Endothelial cell of umbilical vein (primary cell): ENCODE measurements at regions not wholly inside any gene's neighbourhood (a gene's known extent, or its start where the extent isn't known, plus 50 kb on each side); places are given as distances from the start of the nearest gene placed in this dataset.

Experiments used
- BruUV-seq: library from RNA; stranded (reverse); fragments of 400-500 nt; replicated peaks from 2 replicates; lab custom pipeline; 2021; lab: Mats Ljungman, UMichigan
- CTCF ChIA-PET: fragments of 300-600, 350-600 bp; sonication (Branson Sonifier 250); formaldehyde crosslinking; loops from one replicate; lab custom pipeline; 2021; ENCODE audit warnings: antibody characterized with exemption, inconsistent platforms; lab: Charles Lee
- POLR2A ChIA-PET: fragments of 300-600, 350-600 bp; sonication (Branson Sonifier 250); formaldehyde crosslinking; loops from one replicate; lab custom pipeline; 2021; ENCODE audit warnings: antibody characterized with exemption, inconsistent platforms; lab: Charles Lee
- DNase-seq: peaks from one replicate; pipeline ENCODE4 v3.0.0-alpha.2; 2011; ENCODE audit warnings: low read depth, low spot score
- FAIRE-seq: peaks from 2 replicates; lab custom pipeline; 2011; peaks lifted over from hg19 to GRCh38; lab: Jason Lieb, UNC
- H2AFZ ChIP-seq: 2 replicates; pipeline ENCODE4 v1.6.0; 2012; ENCODE audit warnings: low read depth, low read length, control low read depth, inconsistent platforms
- H3K27ac ChIP-seq: 2 replicates; pipeline ENCODE4 v1.5.1; 2011; ENCODE audit warnings: low read depth, mild to moderate bottlenecking, control low read depth, low read length, moderate library complexity; ENCODE audit not compliant: insufficient read depth
- H3K27me3 ChIP-seq, 2 experiments: 2 replicates each; pipeline versions ENCODE4 v1.6.0 to v1.6.1; 2011; ENCODE audit warnings: low read length in 2 of 2, mixed read lengths in 1 of 2; ENCODE audit not compliant: control insufficient read depth in 2 of 2, insufficient read depth in 2 of 2
- H3K36me3 ChIP-seq, 2 experiments: 2 replicates in 1 of 2; 3 replicates in 1 of 2; pipeline ENCODE4 v1.5.1; 2011; ENCODE audit warnings: low read length in 2 of 2, mild to moderate bottlenecking in 1 of 2, moderate library complexity in 1 of 2; ENCODE audit not compliant: control insufficient read depth in 2 of 2, insufficient read depth in 2 of 2; ENCODE audit errors: extremely low read depth in 1 of 2
- H3K4me1 ChIP-seq: 3 replicates; pipeline ENCODE4 v1.5.1; 2011; ENCODE audit warnings: mild to moderate bottlenecking, low read length; ENCODE audit not compliant: control insufficient read depth, insufficient read depth; ENCODE audit errors: extremely low read depth
- H3K4me2 ChIP-seq: 2 replicates; pipeline ENCODE4 v1.6.1; 2011; ENCODE audit warnings: low read length, control low read depth, mixed read lengths; ENCODE audit not compliant: insufficient read depth
- H3K4me3 ChIP-seq, 3 experiments: fragments of 200-600 bp in 1 of 3; sonication (generic), shearing (Covaris generic) in 1 of 3; replicated peaks in 1 of 3; 2 replicates each; pipeline ENCODE4 v1.5.1; 2011 to 2016; ENCODE audit warnings: control low read depth in 3 of 3, low read length in 3 of 3, mild to moderate bottlenecking in 2 of 3, inconsistent platforms in 1 of 3, low read depth in 1 of 3, moderate library complexity in 1 of 3; ENCODE audit not compliant: insufficient read depth in 1 of 3
- H3K79me2 ChIP-seq: 2 replicates; pipeline ENCODE4 v1.6.0; 2012; ENCODE audit warnings: low read length, inconsistent platforms; ENCODE audit not compliant: control insufficient read depth, insufficient read depth
- H3K9ac ChIP-seq: replicated peaks from 2 replicates; pipeline ENCODE3; 2011; ENCODE audit warnings: low read length, control low read depth; ENCODE audit not compliant: insufficient read depth; ENCODE audit errors: extremely low read depth
- H3K9me1 ChIP-seq: replicated peaks from 3 replicates; pipeline ENCODE4 v1.6.0; 2011; ENCODE audit warnings: mild to moderate bottlenecking, low read length; ENCODE audit not compliant: control insufficient read depth, insufficient read depth; ENCODE audit errors: extremely low read depth
- H3K9me3 ChIP-seq: replicated peaks from 2 replicates; pipeline ENCODE4 v1.5.1; 2012; ENCODE audit warnings: low read length, inconsistent platforms; ENCODE audit not compliant: control insufficient read depth, insufficient read depth
- H4K20me1 ChIP-seq: replicated peaks from 2 replicates; pipeline ENCODE3; 2011; ENCODE audit warnings: mild to moderate bottlenecking, low read length; ENCODE audit not compliant: control insufficient read depth, insufficient read depth; ENCODE audit errors: extremely low read depth
- EZH2 ChIP-seq: IDR thresholded peaks from 2 replicates; pipeline ENCODE4 v1.6.1; 2012; ENCODE audit warnings: borderline replicate concordance, low read depth, mild to moderate bottlenecking, moderate library complexity, low read length, inconsistent platforms; ENCODE audit not compliant: severe bottlenecking
- FOS ChIP-seq: IDR thresholded peaks from 2 replicates; pipeline ENCODE4 v1.6.1; 2011; ENCODE audit warnings: mild to moderate bottlenecking, low read length, moderate library complexity, borderline replicate concordance; ENCODE audit not compliant: insufficient read depth
- GATA2 ChIP-seq: IDR thresholded peaks from 2 replicates; pipeline ENCODE4 v1.7.0; 2011; ENCODE audit warnings: low read depth, mild to moderate bottlenecking, moderate library complexity, mixed read lengths, low read length; ENCODE audit not compliant: insufficient read length, insufficient read depth
- JUN ChIP-seq: IDR thresholded peaks from 2 replicates; pipeline ENCODE4 v1.6.1; 2011; ENCODE audit warnings: borderline replicate concordance, low read depth; ENCODE audit not compliant: insufficient read length, insufficient read depth
- MYC ChIP-seq: IDR thresholded peaks from one replicate; pipeline ENCODE4 v1.6.1; 2011; ENCODE audit warnings: mild to moderate bottlenecking, low read depth, low read length
- POLR2A ChIP-seq: IDR thresholded peaks from 2 replicates; pipeline ENCODE4 v1.6.1; 2012; ENCODE audit warnings: low read depth, mild to moderate bottlenecking, control low read depth, low read length
- POLR2AphosphoS5 ChIP-seq: IDR thresholded peaks from 2 replicates; pipeline ENCODE4 v1.6.1; 2012; ENCODE audit warnings: low read depth, mild to moderate bottlenecking, control low read depth, low read length, moderate library complexity; ENCODE audit not compliant: insufficient read depth
- dilution Hi-C: fragments of 300-500 bp; cut with MboI; formaldehyde crosslinking; loops from one replicate; pipeline ENCODE4 v1.15.0; 2019; ENCODE audit warnings: low sequenced_read_pairs; ENCODE audit not compliant: extremely low pct_ligation_motif_present
- intact Hi-C: fragments of 100-400 bp; cut with micrococcal nuclease; formaldehyde crosslinking; loops from one replicate; pipeline ENCODE4 v1.10.0; 2022

- Histone ChIP-seq H4K20me1 (no peaks in the 10 kb centered on the region), H3K9ac (no peak overlapping the region), H3K27me3 (no peaks in the 10 kb centered on the region), H3K79me2 (no peaks in the 10 kb centered on the region), H3K4me3 (no peak overlapping the region), H3K9me3 (no peaks in the 10 kb centered on the region), H3K9me1 (no peaks in the 10 kb centered on the region), H3K4me1 (no peaks in the 10 kb centered on the region), H3K36me3 (no peaks in the 10 kb centered on the region), H3K4me2 (no peak overlapping the region), H2AFZ (no peak overlapping the region), H3K27ac (no peak overlapping the region)
- BruUV-seq, result no TSS peak
- POLR2A ChIA-PET, result no interaction called here
- CTCF ChIA-PET, result interaction anchor here (1.0 kb wide), 1 partner anchor 184 kb away, joined by 4 read pairs; no protein-coding TSS in a partner anchor
- no peak for TF ChIP-seq POLR2A
- no peak for TF ChIP-seq GATA2
- no peak for TF ChIP-seq POLR2AphosphoS5
- no peak for TF ChIP-seq FOS
- TF ChIP-seq JUN, result no peak
- intact Hi-C loops, result no loop called here
- dilution Hi-C loops, result no loop called here
- DNase-seq (no peak), FAIRE-seq (no peak)
Observed at GRCh38 chr1:29519108-29519787, 282.9 kb downstream of the PTPRU start.

- Histone ChIP-seq H3K9me1 (no peaks in the 10 kb centered on the region), H3K4me1 (no peaks in the 10 kb centered on the region), H4K20me1 (no peaks in the 10 kb centered on the region), H3K9me3 (no peaks in the 10 kb centered on the region), H2AFZ (no peak overlapping the region), H3K4me2 (no peak overlapping the region), H3K36me3 (no peaks in the 10 kb centered on the region), H3K9ac (no peak overlapping the region), H3K79me2 (no peaks in the 10 kb centered on the region), H3K27me3 (no peaks in the 10 kb centered on the region), H3K4me3 (no peak overlapping the region), H3K27ac (no peak overlapping the region)
- intact Hi-C loops (no loop called here), dilution Hi-C loops (no loop called here)
- ChIA-PET CTCF (interaction anchor here (1.0 kb wide), 1 partner anchor 185 kb away, joined by 4 read pairs; no protein-coding TSS in a partner anchor), POLR2A (no interaction called here)
- DNase-seq (no peak), FAIRE-seq (no peak)
- no TSS peak for BruUV-seq
- TF ChIP-seq JUN, result no peak
- TF ChIP-seq POLR2AphosphoS5, result no peak
- no peak for TF ChIP-seq FOS
- no peak for TF ChIP-seq MYC
- no peak for TF ChIP-seq EZH2
- no peak for TF ChIP-seq POLR2A
- TF ChIP-seq GATA2, result no peak
Observed at GRCh38 chr1:29518183-29518835, 282.0 kb downstream of the PTPRU start.
